Sigmoid colon (tissue), 4 donors: ENCODE measurements at regions not wholly inside any gene's neighbourhood (a gene's known extent, or its start where the extent isn't known, plus 50 kb on each side); places are given as distances from the start of the nearest gene placed in this dataset.

Experiments
- POLR2A ChIP-seq, 2 donors: fragments of 450-650 bp; IDR thresholded peaks; one replicate each; pipeline ENCODE4 v1.6.1; 2016; ENCODE audit warnings: antibody characterized with exemption in 2 of 2, mild to moderate bottlenecking in 2 of 2, moderate library complexity in 2 of 2
- POLR2AphosphoS5 ChIP-seq, 4 donors: sonication (generic); formaldehyde crosslinking; IDR thresholded peaks; one replicate each; pipeline ENCODE4 v1.6.1; 2017; ENCODE audit warnings: antibody characterized with exemption in 4 of 4
- TF ChIP-seq, protein P1 (sequence below), 4 experiments: fragments of 450-650 bp in 3 of 4; fragments of 200-600 bp in 1 of 4; IDR thresholded peaks; one replicate each; pipeline ENCODE4 v1.5.1; 2016 to 2019; ENCODE audit warnings: antibody characterized with exemption in 4 of 4, mild to moderate bottlenecking in 3 of 4, moderate library complexity in 2 of 4

DNA sequence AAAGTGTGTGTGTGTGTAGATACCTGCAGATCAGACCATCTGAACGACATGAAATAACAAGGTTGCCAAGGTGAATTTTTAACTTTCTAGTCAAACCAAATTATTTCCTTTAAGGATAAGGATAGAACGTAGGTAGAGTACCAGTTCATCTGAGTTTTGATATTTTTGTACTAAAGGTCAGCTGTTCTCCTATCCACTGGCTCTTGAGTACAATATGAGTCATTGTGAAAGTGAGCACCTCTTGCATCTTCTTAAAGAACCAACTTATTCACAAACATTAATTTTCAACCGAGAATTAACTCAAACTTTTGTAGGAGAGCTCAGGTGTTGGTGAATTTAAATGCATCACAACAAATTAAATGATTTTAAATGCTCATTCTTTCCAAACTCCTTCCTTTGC is 71.5 kb downstream of the IFI44 start:
- TF ChIP-seq, protein P1, sequence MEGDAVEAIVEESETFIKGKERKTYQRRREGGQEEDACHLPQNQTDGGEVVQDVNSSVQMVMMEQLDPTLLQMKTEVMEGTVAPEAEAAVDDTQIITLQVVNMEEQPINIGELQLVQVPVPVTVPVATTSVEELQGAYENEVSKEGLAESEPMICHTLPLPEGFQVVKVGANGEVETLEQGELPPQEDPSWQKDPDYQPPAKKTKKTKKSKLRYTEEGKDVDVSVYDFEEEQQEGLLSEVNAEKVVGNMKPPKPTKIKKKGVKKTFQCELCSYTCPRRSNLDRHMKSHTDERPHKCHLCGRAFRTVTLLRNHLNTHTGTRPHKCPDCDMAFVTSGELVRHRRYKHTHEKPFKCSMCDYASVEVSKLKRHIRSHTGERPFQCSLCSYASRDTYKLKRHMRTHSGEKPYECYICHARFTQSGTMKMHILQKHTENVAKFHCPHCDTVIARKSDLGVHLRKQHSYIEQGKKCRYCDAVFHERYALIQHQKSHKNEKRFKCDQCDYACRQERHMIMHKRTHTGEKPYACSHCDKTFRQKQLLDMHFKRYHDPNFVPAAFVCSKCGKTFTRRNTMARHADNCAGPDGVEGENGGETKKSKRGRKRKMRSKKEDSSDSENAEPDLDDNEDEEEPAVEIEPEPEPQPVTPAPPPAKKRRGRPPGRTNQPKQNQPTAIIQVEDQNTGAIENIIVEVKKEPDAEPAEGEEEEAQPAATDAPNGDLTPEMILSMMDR (IDR thresholded peaks at IDR 0.05): no peak
- TF ChIP-seq POLR2A (IDR thresholded peaks at IDR 0.05) (no peak), POLR2AphosphoS5 (IDR thresholded peaks at IDR 0.05) (no peak)
